ENCODE measurements at regions not wholly inside any gene's neighbourhood (a gene's known extent, or its start where the extent isn't known, plus 50 kb on each side); places are given as distances from the start of the nearest gene placed in this dataset.

GRCh38 chr10:121374121-121374520 is 224.1 kb downstream of the FGFR2 start:
- TF ChIP-seq CTCF (IDR thresholded peaks at IDR 0.05; ENCODE audit: low read length) (no peak), EZH2 (IDR thresholded peaks at IDR 0.05; ENCODE audit: borderline replicate concordance, low read length) (no peak)
